Trophoblast cell (in vitro differentiated cells and primary cell): ENCODE measurements at regions not wholly inside any gene's neighbourhood (a gene's known extent, or its start where the extent isn't known, plus 50 kb on each side); places are given as distances from the start of the nearest gene placed in this dataset.

Experiments used
- DNase-seq, 2 donors: peaks; one replicate each; pipeline ENCODE4 v3.0.0-alpha.2; 2016
- H2AFZ ChIP-seq: 2 replicates; pipeline ENCODE4 v1.6.1; 2013; ENCODE audit warnings: low read length, moderate library complexity, mild to moderate bottlenecking; ENCODE audit not compliant: insufficient read depth, poor library complexity
- H2AK5ac ChIP-seq: 2 replicates; pipeline ENCODE4 v1.6.1; 2013; ENCODE audit warnings: mild to moderate bottlenecking, low read length
- H2BK120ac ChIP-seq: 2 replicates; pipeline ENCODE4 v1.6.1; 2013; ENCODE audit warnings: low read length, mild to moderate bottlenecking, moderate library complexity; ENCODE audit not compliant: insufficient read depth, poor library complexity
- H2BK12ac ChIP-seq: 2 replicates; pipeline ENCODE4 v1.6.1; 2013; ENCODE audit warnings: mild to moderate bottlenecking, low read length, moderate library complexity
- H2BK5ac ChIP-seq: 2 replicates; pipeline ENCODE4 v1.6.1; 2013; ENCODE audit warnings: low read length, low read depth, moderate library complexity, mild to moderate bottlenecking; ENCODE audit not compliant: poor library complexity
- H3K14ac ChIP-seq: 2 replicates; pipeline ENCODE4 v1.6.1; 2013; ENCODE audit warnings: mild to moderate bottlenecking, low read length
- H3K18ac ChIP-seq: 2 replicates; pipeline ENCODE4 v1.6.1; 2013; ENCODE audit warnings: mild to moderate bottlenecking, low read length
- H3K23ac ChIP-seq: 2 replicates; pipeline ENCODE4 v1.6.1; 2013; ENCODE audit warnings: low read length
- H3K27ac ChIP-seq: 2 replicates; pipeline ENCODE4 v1.5.1; 2013; ENCODE audit warnings: low read depth, mild to moderate bottlenecking, inconsistent platforms, low read length, moderate library complexity
- H3K27me3 ChIP-seq: 2 replicates; pipeline ENCODE4 v1.6.1; 2013; ENCODE audit warnings: inconsistent platforms, mild to moderate bottlenecking, low read length, moderate library complexity; ENCODE audit not compliant: insufficient read depth
- H3K36me3 ChIP-seq, 2 experiments: 1 replicate in 1 of 2; 2 replicates in 1 of 2; pipeline ENCODE4 v1.6.1; 2013; ENCODE audit warnings: low read length in 2 of 2, mild to moderate bottlenecking in 2 of 2, moderate library complexity in 1 of 2; ENCODE audit not compliant: insufficient read depth in 2 of 2, control insufficient read depth in 1 of 2
- H3K4ac ChIP-seq: 2 replicates; pipeline ENCODE4 v1.6.1; 2013; ENCODE audit warnings: low read depth, mild to moderate bottlenecking, low read length, moderate library complexity
- H3K4me1 ChIP-seq, 2 experiments: 1 replicate in 1 of 2; 2 replicates in 1 of 2; pipeline ENCODE4 v1.6.1; 2013; ENCODE audit warnings: low read length in 2 of 2, mild to moderate bottlenecking in 2 of 2, moderate library complexity in 1 of 2; ENCODE audit not compliant: insufficient read depth in 2 of 2, control insufficient read depth in 1 of 2
- H3K4me2 ChIP-seq: 2 replicates; pipeline ENCODE4 v1.6.1; 2013; ENCODE audit warnings: inconsistent platforms, mild to moderate bottlenecking, low read length, moderate library complexity
- H3K4me3 ChIP-seq: 2 replicates; pipeline ENCODE4 v1.5.1; 2013; ENCODE audit warnings: mild to moderate bottlenecking, low read depth, low read length, inconsistent platforms
- H3K79me1 ChIP-seq: one replicate; pipeline ENCODE4 v1.6.1; 2013; ENCODE audit warnings: low read length
- H3K79me2 ChIP-seq: 2 replicates; pipeline ENCODE4 v1.6.1; 2013; ENCODE audit warnings: low read length, mild to moderate bottlenecking; ENCODE audit not compliant: control insufficient read depth, insufficient read depth, poor library complexity
- H3K9ac ChIP-seq: 2 replicates; pipeline ENCODE4 v1.6.1; 2013; ENCODE audit warnings: mild to moderate bottlenecking, low read length
- H3K9me3 ChIP-seq: 2 replicates; pipeline ENCODE4 v1.6.1; 2013; ENCODE audit warnings: low read depth, mild to moderate bottlenecking, control low read depth, inconsistent platforms, low read length; ENCODE audit not compliant: insufficient read depth
- H4K12ac ChIP-seq: 2 replicates; pipeline ENCODE4 v1.6.1; 2013; ENCODE audit warnings: low read depth, mild to moderate bottlenecking, low read length, moderate library complexity
- H4K8ac ChIP-seq: 2 replicates; pipeline ENCODE4 v1.6.1; 2013; ENCODE audit warnings: low read depth, mild to moderate bottlenecking, low read length, moderate library complexity
- H4K91ac ChIP-seq: one replicate; pipeline ENCODE4 v1.6.1; 2013; ENCODE audit warnings: low read depth, mild to moderate bottlenecking, low read length, moderate library complexity
- WGBS: extraction: QIAGEN DNeasy Blood & Tissue Kit; methylation state at CpG from one replicate; pipeline ENCODE4 v1.1.7; 2013; ENCODE audit warnings: missing lambda C conversion rate; ENCODE audit not compliant: insufficient read length, insufficient coverage; ENCODE audit errors: extremely low coverage; 5-methylcytosine and 5-hydroxymethylcytosine counted together

GRCh38 chr2:58890865-58891525 lies 649.9 kb upstream of the FANCL start:
- Histone ChIP-seq H3K4ac (no peak overlapping the region), H2BK12ac (no peak overlapping the region), H3K4me3 (no peak overlapping the region), H3K18ac (no peak overlapping the region), H3K14ac (no peak overlapping the region), H2AK5ac (no peak overlapping the region), H3K27ac (no peak overlapping the region), H3K9ac (no peak overlapping the region), H2BK120ac (no peak overlapping the region), H3K79me2 (no peaks in the 10 kb centered on the region), H3K27me3 (no peaks in the 10 kb centered on the region), H3K9me3 (no peaks in the 10 kb centered on the region), H4K91ac (no peak overlapping the region), H4K12ac (no peak overlapping the region), H4K8ac (no peak overlapping the region), H2AFZ (no peak overlapping the region), H3K23ac (no peak overlapping the region), H3K79me1 (no peaks in the 10 kb centered on the region), H3K36me3 (no peaks in the 10 kb centered on the region), H3K4me1 (no peaks in the 10 kb centered on the region), H3K4me2 (no peak overlapping the region), H2BK5ac (no peak overlapping the region)
- no CpG with 5 or more reads among the region's 2 CpGs for WGBS
- no peak for DNase-seq

GRCh38 chr2:58886009-58886408 lies 644.9 kb upstream of the FANCL start:
- Histone ChIP-seq H3K27me3 (no peaks in the 10 kb centered on the region), H3K4me3 (no peak overlapping the region), H3K79me2 (no peaks in the 10 kb centered on the region), H2AFZ (no peak overlapping the region), H2AK5ac (no peak overlapping the region), H3K23ac (no peak overlapping the region), H3K4me2 (no peak overlapping the region), H3K27ac (no peak overlapping the region), H2BK5ac (no peak overlapping the region), H4K8ac (no peak overlapping the region), H3K14ac (no peak overlapping the region), H3K4me1 (no peaks in the 10 kb centered on the region), H2BK120ac (no peak overlapping the region), H3K9ac (no peak overlapping the region), H2BK12ac (no peak overlapping the region), H3K36me3 (no peaks in the 10 kb centered on the region), H3K4ac (no peak overlapping the region), H3K9me3 (no peaks in the 10 kb centered on the region), H3K18ac (no peak overlapping the region), H3K79me1 (no peaks in the 10 kb centered on the region), H4K91ac (no peak overlapping the region), H4K12ac (no peak overlapping the region)
- DNase-seq = no peak
- no CpG with 5 or more reads among the region's 1 CpG for WGBS

GRCh38 chr2:58879834-58880233 lies 638.7 kb upstream of the FANCL start:
- H3K27me3 ChIP-seq = no peaks in the 10 kb centered on the region

GRCh38 chr2:58878778-58879177 lies 637.7 kb upstream of the FANCL start:
- no CpG with 5 or more reads among the region's 1 CpG for WGBS
- no peaks in the 10 kb centered on the region for H3K79me2 ChIP-seq
- no peak overlapping the region for H3K4ac ChIP-seq
- H2BK120ac ChIP-seq = no peak overlapping the region
- H3K4me1 ChIP-seq = no peaks in the 10 kb centered on the region
- no peak overlapping the region for H2AFZ ChIP-seq
- no peaks in the 10 kb centered on the region for H3K36me3 ChIP-seq
- H3K9ac ChIP-seq = no peak overlapping the region
- no peak for DNase-seq
- H2AK5ac ChIP-seq = no peak overlapping the region
- no peak overlapping the region for H3K27ac ChIP-seq
- H2BK5ac ChIP-seq = no peak overlapping the region
- H2BK12ac ChIP-seq = no peak overlapping the region
- H3K27me3 ChIP-seq = no peaks in the 10 kb centered on the region
- H3K4me3 ChIP-seq = no peak overlapping the region
- no peaks in the 10 kb centered on the region for H3K9me3 ChIP-seq
- H3K14ac ChIP-seq = no peak overlapping the region
- no peak overlapping the region for H3K4me2 ChIP-seq
- no peak overlapping the region for H4K12ac ChIP-seq
- H3K18ac ChIP-seq = no peak overlapping the region
- no peak overlapping the region for H3K23ac ChIP-seq
- no peak overlapping the region for H4K8ac ChIP-seq
- no peaks in the 10 kb centered on the region for H3K79me1 ChIP-seq
- no peak overlapping the region for H4K91ac ChIP-seq

More at GRCh38 chr2:58879834-58880233, 638.7 kb upstream of the FANCL start:
- no peak overlapping the region for H3K4ac ChIP-seq
- no peaks in the 10 kb centered on the region for H3K4me1 ChIP-seq
- no peak overlapping the region for H4K91ac ChIP-seq
- no peak overlapping the region for H2BK5ac ChIP-seq
- H3K9me3 ChIP-seq = no peaks in the 10 kb centered on the region
- H4K8ac ChIP-seq = no peak overlapping the region
- no peak for DNase-seq
- H3K4me3 ChIP-seq = no peak overlapping the region
- H3K79me2 ChIP-seq = no peaks in the 10 kb centered on the region
- H3K14ac ChIP-seq = no peak overlapping the region
- H2BK120ac ChIP-seq = no peak overlapping the region
- H3K9ac ChIP-seq = no peak overlapping the region
- no CpG with 5 or more reads among the region's 4 CpGs for WGBS
- no peak overlapping the region for H3K18ac ChIP-seq
- no peaks in the 10 kb centered on the region for H3K79me1 ChIP-seq
- H4K12ac ChIP-seq = no peak overlapping the region
- no peak overlapping the region for H3K4me2 ChIP-seq
- H3K27ac ChIP-seq = no peak overlapping the region
- H2BK12ac ChIP-seq = no peak overlapping the region
- H2AK5ac ChIP-seq = no peak overlapping the region
- no peaks in the 10 kb centered on the region for H3K36me3 ChIP-seq
- no peak overlapping the region for H3K23ac ChIP-seq
- H2AFZ ChIP-seq = no peak overlapping the region
